Activated CD4-positive, alpha-beta T cell treated with anti-CD3 and anti-CD28 coated beads for 24 hours (primary cell): ENCODE measurements at regions not wholly inside any gene's neighbourhood (a gene's known extent, or its start where the extent isn't known, plus 50 kb on each side); places are given as distances from the start of the nearest gene placed in this dataset.

Experiments
- DNase-seq, 2 donors: peaks; one replicate each; pipeline ENCODE4 v3.0.0-alpha.2; 2020; ENCODE audit warnings: low read depth in 2 of 2

DNA sequence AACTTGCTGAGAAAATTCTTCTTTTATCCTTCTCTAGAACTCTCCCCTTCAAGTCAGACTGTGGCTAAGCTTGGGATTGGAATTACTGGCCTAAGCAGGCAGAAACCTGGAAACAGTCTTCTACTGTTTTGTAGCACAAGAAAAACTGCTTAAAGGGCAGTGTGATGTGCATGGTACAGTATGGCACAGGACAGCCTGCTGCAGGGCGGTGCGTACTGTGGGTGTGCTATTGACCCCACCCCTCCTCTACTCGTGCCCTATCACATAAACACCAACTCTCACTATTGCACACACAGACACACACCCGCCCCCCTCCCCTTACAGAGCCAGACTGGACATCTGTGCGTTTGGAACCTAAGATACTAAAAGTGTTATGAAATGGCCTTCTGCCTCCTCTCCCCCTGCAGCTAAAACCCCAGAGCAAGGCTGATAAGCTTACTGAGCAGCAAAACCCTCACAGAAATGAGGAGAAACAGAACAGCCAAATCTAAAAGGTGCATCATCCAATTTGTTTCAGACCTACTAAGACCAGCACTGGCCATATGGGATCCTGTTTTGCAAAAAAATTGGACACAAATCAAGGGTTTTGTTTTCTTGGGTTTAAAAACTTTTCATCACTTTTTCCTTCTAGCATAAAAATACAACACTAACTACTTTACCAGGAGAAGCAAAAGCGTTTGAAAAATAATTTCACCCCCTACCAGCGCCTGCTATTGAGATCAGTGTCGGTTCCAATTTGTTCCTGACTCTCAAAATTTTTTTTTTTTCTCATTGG lies 355.8 kb upstream of the LYPLAL1 start:
- DNase-seq: no peak

DNA sequence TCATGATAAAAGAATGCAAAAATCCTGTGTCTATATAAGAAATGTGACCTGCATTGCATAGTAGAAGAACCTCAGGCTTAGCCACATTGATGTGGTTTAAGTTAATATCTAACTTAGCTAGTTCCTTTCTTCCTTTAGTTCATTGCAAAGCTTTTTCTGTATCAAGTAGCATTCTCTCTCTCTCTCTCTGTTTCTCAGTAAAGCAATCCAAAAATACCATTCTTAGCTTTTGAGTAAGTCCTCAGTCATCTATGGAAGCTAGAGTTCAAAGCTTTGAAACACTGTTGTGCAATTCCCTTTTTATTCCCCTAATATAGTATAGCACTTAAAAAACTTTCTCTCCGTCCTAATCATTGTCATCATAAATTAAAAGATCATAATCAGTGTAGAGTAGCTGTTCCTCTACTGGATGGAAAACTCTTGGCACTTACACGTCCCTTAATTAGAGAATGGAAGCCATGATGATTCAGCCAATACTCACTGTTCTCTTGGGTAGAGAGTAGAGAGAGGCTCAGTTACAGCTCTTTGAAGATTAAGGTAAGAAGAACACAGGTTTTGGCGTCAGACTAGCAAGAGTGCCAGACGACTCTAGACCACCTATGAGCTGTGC lies 350.3 kb upstream of the LYPLAL1 start:
- DNase-seq: no peak

DNA sequence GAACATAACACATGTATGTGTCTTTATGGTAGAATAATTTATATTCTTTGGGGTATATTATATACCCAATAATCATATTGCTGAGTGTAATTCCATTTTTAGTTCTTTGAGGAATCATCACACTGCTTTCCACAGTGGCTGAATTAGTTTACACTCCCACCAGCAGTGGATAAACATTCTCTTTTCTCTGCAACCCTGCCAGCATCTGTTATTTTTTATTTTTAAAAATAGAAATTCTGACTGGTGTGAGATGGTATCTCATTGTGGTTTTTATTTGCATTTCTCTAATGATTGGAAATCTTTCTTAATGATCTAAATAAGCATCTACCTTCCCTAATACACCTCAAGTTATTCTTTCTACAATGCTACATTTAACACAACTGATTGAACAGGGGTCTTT lies 346.2 kb upstream of the LYPLAL1 start:
- no peak for DNase-seq

DNA sequence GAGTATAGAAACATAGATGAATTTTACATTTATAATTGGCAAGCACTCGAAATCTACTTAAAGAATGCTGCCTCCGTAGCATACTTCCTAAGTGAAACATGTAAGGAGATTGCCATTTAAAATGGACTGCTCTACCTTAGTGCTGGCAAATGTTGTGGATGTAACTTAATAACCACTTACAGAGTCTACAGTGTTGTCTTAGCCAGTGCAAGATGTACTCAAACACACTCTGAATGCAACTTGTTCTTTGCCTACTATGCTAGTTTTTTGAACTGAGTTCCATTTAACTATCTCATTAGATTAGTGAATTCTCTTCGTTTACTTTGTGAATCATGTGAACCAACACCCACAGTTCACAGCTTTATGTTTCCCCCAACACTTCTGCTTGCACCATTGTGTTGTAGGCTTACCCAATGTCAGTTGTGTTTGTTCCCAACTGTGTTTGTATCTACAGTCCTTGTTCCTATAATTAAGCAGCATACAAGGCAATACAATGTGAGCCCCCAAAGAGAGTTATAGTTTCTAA lies 345.5 kb upstream of the LYPLAL1 start:
- no peak for DNase-seq

DNA sequence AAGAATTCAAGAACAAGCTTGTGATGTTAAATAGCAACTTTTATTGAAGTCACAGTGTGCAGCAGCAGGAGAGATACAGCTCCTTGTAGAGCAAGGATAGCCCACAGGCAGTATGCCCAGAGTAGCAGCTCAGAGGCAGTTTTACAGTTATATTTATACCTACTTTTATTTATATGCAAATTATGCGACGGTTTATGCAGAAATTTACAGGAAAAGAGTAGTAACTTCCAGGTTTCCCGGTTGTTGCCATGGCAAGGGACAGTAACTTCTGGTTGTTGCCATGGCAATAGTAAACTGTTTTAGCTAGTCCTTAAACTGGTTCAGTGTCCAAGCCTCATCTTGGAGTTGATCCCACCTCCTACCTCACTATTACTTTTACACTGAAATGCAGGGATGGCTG lies 344.6 kb upstream of the LYPLAL1 start:
- no peak for DNase-seq

DNA sequence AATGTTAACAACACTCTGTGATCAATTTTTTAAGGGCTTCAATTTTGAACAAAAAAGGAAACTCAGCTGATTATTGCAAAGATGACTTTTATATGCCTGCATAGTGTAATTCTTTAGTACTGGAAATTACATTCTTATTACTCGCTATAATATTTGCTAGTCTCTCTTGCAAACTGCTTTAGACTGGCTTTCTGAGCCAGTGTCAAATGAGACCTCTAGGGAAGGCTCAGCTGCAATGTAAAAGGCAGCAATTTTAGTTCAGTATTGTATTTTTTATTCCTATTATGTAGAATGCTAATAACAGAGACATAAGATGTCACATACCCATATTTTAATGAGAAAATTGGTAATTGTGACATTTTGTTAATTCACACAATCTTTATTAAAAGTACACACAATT lies 338.1 kb upstream of the LYPLAL1 start:
- no peak for DNase-seq

DNA sequence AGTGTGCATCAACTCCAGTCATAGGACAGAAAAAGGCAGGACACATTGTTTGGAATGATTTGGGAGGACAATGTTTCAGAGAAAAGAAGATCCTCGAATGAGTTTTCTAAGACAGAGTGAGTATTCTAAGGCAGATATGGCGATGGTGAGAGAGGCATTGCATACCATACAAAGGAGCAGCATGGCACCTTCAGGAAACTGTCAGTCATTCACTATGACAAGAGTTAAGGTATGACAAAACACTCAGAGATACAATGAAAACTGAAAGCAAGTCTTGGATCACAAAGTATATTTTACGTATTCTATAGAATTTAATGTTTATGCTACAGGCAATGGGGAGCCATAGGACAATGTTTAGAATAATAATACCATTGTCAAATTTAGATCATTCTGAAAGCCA lies 337.4 kb upstream of the LYPLAL1 start:
- no peak for DNase-seq

DNA sequence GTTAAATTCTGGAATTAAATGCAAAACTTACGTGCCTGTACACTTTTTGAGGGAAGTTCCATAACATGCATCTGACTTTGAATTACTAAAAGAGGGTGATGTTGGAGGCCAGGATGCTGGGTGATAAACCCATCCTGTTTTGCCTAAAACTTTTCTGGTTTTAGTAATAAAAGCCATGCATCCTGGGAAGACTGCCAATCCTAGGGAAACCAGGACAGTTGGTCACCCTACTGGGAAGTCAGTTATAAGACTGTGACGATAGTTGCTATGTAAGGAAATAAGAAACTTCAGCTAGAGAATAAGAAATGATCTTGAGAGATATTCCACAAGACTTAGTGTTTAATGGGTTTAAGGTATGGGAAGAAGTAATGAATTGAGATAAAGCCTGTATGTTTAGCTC lies 336.6 kb upstream of the LYPLAL1 start:
- DNase-seq: no peak

DNA sequence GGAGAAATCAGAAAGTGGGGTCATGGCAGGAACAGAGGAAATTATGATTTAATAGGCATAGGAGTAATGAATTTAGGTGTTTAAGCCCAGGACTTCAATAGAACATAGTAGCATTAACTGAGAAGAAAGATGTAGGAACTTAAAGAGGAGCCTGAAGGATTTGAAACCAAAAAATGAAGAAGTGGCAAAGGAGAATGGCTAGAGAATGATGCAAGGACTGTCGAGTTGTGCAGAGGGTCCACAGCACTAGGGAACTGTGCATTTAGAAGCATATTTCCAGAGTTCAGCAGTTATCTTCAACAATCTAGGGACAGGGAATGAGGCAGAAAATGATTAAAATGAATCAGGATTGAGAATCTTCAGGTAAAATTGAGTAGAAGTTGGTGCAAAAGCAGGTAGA lies 328.1 kb upstream of the LYPLAL1 start:
- DNase-seq: no peak

DNA sequence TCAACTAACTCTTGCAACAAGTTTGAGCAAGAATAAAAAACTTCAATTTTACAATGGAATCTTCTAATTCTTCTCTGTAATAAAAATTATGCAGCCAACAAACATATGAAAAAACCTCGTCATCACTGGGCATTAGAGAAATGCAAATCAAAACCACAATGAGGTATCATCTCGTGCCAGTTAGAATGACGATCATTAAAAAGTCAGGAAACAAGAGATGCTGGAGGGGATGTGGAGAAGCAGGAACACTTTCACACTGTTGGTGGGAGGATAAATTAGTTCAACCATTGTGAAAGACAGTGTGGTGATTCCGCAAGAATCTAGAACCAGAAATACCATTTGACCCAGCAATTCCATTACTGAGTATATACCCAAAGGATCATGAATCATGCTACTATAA lies 327.5 kb upstream of the LYPLAL1 start:
- DNase-seq: no peak

DNA sequence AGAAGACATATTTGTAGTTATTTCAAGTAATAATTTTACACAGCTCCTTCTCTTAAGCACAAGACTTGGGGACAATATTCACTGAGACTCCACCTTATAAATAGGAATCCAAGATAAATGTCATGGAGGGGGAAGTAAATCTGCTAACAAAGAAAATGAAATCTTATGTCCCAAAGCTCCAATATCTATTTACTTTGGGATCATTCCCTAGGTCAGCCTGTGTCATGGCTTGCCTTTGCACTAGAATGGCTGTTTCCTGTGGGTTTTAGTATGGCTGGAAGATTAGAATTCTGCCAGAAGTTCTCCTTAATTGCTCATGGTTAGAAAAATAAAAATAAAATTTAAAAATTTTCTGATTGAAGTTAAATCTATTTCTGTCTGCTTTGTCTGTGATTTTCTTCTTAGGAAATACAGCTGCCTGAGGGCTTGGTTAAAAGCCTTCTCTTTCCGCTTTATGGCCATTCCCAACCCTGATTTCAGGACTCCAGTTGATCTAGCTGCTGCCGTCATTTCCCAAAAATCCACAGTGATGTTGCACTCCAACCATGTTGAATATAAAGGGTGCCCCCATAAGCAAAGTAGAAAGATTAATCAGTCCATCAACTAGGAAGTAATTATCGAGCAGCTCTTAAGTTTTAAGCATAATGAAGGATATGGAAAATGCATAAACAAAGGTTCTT lies 326.4 kb upstream of the LYPLAL1 start:
- DNase-seq: no peak

DNA sequence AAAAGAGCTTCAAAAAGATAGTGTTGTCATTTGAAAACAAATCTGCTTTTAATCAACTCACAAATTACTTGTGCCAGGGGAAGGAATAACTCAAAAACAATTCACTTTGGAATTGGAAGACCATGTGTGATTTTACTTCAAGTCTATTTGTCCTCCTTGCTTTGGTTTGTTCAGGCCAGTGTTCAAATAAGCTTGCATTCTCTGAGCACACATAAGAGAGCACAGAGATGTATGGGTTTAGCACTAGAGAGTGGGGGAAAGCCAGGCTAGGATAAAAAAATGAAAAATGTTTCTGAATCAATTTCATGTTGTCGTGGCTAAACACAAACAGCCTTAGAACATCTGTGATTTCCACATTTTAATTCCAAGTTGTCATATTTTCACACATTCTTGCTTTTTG lies 325.7 kb upstream of the LYPLAL1 start:
- no peak for DNase-seq

DNA sequence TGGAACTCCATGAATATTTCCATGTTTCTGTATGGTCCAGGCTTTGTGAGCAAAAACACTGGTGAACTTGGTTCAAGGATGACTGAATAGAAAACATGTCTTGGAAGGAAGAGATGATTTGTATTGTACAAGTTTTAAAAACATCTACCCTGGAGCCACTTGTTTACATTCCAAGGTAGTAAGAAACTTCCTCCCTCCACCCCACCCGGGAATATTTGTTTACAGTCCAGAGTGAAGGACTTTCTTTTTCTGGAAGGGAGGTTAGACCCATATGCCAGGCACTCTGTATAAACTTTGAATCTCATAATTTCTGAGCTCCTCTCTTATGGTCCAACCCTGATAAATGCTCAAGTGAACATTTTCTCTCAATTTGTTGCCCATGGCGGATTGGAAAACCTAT lies 323.3 kb upstream of the LYPLAL1 start:
- DNase-seq: no peak

DNA sequence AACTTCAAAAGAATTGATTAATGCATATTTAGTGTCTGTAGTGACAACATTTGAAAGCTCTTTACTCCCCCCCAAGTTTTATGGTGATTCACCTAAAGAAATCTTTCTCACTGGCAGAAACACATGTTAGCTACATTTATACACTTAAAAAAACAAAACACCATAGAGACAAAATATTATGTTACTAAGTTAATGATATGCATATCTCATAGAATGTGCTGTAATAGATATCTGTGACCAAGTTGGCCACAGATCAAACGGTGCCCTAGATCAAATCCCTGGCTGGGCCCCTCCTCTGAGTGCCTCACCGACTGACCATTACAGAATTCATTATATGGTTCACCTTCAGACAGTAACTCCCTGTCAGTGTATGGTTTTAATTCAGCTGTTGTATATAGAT lies 322.1 kb upstream of the LYPLAL1 start:
- no peak for DNase-seq

DNA sequence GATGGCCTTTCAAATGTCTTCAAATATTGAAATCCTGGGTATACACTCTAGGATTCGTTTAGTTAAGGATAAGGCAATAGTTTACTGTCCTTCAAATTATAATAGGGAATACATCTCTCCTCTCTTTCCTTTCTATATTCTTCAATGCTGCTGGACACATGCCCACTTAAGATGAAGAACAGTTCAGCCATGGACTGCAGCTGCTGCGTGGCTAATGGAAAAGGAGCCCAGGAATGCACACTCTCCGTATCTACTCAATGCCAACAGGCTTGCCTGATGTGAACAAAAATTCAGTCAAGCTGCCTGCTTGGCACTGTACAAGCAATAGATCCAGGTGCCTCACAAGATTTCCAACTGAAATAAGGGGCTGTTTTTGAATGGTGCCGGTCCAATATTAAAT lies 321.2 kb upstream of the LYPLAL1 start:
- no peak for DNase-seq

DNA sequence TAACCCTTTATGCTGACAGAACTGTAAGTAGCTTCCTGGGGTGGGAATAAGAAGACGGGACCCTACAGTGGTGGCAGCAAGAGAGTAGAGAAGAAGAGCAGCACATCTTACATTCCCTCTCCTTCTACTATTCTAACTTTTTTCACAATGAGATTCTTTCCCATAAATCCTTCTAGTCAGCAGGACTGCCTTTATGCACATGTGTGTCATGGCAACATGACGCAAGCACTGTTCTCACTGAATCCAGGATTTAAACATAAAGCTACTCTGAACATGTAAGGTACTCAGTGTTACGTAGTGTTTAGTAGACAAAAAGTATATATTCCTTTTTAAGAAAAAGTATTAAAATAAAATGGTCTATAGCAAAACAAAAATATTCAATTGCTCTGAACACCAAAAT lies 309.7 kb upstream of the LYPLAL1 start:
- no peak for DNase-seq

DNA sequence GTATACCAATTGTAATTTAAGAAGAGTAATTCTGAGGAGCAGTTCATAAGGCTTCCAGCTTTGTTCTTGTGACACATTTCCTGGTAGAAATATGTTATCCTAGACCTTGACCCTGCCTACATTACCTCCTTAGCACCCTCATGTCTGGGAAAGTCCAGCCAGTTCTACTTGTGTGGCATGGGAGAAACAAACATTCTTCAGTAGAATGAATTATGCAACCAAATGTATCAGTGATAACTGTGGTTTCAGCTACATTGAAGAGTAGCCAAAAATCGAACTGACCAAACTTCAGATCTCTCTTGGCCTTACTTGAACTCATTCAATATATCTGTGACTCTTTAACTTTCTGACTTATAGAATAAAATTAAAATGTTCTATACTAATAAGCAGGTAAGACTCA lies 308.1 kb upstream of the LYPLAL1 start:
- no peak for DNase-seq

DNA sequence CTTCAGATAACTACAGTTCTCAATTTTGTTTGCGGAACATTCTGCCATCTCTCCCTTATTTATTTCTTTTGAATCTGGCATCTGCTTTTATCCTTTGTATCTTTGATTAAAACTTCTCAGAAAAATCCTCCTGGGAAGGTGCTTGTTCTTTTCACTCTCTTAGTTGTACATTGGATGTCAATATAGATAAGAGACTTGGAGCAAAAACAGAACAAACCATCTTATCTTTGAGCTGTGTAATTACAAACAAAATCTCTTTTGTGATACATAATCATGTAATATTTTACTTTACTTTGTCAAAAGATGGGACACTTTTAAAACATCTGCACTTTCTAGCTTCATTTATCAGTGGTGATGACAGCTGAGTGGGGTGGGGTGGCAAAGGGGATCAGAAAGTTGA lies 307.2 kb upstream of the LYPLAL1 start:
- DNase-seq: no peak

DNA sequence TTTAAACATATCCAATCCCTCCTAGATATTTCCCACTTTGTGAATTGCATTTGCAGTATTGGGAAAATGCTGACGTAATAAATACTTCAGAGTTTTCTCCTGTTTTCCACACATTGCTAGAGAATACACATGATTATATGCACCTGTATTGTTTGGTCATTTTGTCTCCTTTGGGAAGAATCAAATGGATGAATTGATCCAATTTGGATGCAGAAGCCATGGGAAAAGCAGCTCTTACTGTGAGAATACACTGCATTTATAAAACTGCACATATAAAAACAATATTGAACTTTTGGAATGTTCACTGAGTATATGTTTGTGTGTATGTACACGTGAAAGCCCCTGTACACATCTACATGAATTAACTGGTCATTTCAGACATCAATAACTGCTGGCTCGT lies 306.6 kb upstream of the LYPLAL1 start:
- DNase-seq: no peak

DNA sequence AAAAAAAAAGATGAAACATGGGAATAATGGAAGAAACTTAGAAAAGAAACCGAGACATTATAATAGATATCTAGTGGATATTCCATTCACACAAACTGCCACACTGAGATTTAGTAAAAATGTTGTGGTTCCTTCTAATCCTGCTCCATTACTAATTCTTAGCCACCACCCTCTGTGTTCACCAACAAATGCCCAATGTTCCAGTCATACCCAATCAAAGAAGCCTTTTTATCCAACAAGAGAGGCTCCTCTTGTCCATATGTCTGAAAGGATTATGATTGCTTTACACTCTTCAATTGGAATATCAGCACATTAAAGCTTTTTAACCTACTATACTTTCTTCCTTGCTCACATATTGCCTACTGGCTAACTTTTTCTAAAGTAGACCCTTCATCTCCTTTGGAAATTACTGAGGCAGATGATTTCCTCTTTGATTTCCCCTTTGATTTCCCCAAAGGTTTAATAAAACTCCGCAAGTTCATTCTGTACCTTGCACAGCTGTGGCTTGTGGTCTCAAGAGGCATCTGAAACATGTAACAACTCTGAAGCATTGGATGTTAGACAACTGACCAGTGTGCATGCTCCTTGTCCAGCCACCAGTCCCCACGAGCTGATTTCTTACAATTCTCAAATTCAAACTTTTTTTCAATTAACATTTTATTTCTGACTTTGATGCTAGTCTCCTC lies 305.6 kb upstream of the LYPLAL1 start:
- DNase-seq: no peak

DNA sequence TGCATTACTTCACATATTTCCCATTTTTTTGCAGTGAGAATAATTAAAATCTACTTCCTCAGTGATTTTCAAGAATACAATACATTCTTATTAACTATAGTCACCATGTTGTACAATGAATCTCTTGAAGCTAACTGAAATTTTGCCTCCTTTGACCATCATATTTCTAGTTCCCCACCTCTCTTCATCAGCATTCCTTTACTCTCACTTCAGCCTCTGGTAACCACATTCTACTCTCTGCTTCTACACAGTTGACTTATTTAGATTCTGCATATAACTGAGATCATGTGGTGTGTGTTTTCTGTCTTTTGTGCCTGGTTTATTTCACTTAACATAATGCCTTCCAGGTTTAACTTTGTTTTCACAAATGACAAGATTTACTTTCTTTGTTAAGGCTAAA lies 304.4 kb upstream of the LYPLAL1 start:
- no peak for DNase-seq

DNA sequence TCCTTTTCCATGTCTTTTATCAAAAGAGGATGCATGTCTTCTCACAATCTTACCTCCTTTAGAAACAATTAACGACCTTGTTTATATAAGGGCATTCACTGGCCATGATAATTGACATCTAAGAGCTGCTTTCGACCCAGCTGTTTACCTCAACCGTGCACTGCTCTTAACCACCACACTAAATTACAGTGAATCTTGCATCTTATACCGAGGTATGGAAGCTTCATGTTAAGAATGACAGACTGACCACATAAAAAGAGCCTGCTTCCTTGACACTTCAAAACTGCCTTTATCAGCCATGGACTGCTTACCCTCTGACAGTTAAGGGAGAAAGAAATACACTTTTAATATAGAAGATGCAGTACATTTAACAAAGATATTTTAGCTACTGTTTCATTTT lies 301.7 kb upstream of the LYPLAL1 start:
- no peak for DNase-seq

DNA sequence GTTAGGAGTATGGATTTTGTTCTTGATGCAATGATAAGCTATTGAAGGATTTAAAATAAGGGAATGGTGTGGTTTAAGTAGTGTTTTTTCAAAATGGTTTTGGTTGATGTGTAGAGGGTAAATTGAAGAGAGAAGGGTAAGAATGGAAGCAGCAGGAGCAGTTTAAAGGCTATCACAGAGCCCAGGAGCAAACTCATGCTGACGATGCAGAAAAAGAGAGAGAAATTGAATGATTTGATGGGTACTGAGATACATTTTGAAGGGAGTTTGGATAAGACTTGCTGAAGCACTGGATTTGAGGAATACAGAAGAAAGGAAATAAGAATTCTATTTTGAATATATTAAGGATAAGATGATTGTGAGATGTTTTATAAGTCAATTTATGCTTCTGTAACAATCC lies 300.8 kb upstream of the LYPLAL1 start:
- DNase-seq: no peak
